Fibroblast of peridontal ligament (primary cell): ENCODE measurements at regions not wholly inside any gene's neighbourhood (a gene's known extent, or its start where the extent isn't known, plus 50 kb on each side); places are given as distances from the start of the nearest gene placed in this dataset.
"Not testable (repeated sequence)": the region's sequence is repeated elsewhere in the genome, so short reads cannot be mapped to it uniquely, and the experiment has no call there.

Experiments
- DNase-seq: peaks from one replicate; pipeline ENCODE4 v3.0.0-alpha.2; 2010; ENCODE audit errors: extremely low read depth

DNA sequence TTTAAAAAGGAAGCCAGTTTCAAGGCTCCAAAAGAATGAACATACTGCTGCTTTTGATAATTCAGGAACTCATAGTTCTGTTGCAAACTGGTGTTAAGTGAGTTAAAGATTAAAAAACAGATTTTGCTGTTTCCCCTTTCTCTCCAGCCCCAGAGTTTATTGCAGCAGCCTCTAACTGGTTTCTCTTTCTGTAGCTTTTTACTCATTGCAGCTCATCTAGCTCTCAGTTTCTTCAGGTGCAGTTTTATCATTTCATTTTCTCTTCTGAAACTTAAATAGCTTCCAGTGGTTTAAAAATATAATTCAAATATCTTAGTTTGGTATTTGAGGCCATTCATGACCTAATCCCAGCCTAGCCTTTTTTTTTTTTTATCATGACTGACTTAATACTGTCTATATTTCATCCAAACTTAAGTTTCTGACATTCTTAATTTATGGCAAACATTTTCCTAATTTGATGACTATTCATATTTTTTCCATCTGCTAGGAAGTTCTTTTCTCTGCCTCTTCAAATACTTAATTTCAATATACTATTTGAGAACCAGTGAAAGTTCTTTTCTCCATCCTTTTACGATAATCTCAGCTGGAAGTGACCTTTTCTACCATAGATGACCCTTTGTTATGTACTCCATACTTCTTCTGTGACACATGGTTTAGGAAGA, 252.7 kb upstream of the GRIA1 start:
- DNase-seq = no peak

DNA sequence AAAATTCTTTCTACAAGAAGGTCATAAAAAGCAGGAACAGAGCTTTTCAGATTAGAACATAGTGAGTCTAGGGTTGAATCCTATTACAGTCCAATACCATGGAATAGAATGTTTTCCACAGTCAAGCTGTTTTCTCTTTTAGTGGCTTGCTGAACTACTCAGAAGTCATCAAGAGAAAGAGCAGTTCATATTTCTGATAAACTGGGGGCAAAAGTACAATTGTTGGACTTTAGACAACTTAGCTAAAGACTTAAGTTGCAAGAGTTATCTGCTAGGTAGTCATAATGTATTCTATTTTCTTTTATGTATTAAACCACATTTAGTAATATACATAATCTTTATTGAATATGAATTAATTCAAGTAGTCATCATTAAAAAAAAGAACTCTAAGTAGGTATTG, 233.1 kb upstream of the GRIA1 start:
- no peak for DNase-seq

DNA sequence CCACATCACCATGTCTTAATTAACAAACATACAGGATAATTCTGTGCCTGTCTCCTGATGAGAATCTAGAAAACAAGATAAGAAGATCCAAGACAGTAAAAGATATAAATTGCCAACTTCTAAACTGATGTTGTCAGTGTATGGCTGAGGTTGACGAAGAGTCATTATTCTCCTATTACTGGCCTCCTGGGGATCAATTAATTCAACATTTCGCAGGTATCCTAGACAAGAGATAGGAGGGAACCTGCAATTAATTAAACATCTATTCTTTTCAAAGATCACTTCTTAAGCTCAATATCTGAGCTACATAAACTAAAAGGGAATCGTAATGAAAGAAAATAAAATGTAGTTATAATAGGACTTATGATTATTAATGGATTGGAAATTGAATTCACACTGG, 232.0 kb upstream of the GRIA1 start:
- DNase-seq = no peak

DNA sequence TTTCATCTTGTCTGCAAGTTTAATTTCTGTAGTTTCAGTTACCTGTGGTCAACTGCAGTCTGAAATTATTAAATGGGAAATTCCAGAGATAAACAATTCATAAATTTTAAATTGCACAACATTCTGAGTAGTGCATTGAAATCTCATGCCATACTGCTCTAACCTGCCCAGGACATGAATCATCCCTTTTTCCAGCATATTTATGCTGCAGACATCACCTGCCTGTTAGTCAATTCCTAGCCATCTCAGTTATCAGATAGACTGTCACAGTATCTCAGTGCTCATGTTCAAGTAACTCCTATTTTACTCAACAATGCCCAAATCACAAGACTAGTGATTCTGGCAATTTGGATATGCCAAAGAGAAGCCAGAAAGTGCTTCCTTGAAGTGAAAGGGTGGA, 223.0 kb upstream of the GRIA1 start:
- no peak for DNase-seq

DNA sequence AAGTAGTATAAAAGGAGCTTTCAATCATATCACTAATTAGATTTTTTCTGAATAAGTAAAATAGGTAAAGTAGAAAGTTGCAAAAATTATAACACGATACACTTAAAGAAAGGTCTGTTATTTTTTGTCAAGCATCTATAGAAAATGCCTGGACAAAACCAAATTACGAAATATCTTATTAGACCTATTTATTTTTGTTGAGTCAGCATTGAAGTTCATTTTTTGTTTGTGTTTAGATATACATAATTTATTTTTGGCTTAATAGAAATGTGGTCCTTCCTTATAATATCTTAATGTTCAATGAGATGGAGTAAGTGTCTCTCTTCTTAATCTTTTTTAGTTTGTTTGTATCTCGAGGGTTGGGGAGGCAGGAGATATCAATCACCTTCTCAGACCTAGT, 214.8 kb upstream of the GRIA1 start:
- no peak for DNase-seq

DNA sequence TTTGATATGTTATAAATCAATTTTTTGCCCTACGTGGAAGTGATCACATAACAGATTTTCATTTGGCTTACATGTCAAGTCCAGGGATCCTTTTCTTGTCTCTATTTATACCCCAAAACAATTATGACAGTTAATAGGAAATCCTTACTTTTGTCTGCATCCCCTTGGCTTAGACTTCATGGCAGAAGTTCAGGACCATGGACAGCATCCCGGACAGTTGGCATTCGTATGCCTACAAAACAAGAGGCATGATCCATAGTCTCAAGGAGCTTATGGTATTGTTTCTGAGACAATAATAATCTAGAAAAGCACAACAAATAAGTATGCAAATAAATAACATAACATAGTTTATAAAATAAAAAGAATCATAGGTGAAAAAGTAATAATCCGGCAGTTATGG, 214.3 kb upstream of the GRIA1 start:
- peak; percentile 18 for DNase-seq

DNA sequence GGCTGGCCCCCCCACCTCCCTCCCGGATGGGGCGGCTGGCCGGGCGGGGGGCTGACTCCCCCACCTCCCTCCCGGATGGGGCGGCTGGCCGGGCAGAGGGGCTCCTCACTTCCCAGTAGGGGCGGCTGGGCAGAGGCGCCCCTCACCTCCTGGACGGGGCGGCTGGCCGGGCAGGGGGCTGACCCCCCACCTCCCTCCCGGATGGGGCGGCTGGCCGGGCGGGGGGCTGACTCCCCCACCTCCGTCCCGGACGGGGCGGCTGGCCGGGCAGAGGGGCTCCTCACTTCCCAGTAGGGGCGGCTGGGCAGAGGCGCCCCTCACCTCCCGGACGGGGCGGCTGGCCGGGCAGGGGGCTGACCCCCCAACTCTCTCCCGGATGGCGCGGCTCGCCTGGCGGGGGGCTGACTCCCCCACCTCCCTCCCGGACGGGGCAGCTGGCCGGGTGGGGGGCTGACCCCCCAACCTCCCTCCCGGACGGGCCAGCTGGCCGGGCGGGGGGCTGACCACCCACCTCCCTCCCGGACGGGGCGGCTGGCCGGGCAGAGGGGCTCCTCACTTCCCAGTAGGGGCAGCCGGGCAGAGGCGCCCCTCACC, 194.1 kb upstream of the GRIA1 start:
- DNase-seq = not testable (repeated sequence)

DNA sequence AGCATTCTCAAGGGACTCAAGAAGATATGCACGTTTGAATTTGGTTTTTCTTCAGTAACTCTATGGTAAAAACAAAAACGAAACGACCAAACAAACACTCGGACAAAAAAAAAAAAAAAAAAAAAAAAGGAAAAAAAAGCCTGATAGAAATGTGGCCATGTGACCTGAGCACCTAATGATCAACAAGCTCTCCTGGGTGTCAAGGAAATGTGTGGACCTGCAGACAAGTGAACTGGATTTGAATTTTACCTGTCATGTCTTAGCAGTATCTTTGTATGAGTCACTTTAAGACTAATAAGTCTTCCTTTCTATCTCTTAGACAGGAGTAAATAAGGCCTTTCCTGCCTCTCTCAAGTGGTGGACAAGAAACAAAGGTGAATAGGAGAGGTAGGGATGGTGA, 190.6 kb upstream of the GRIA1 start:
- no peak for DNase-seq

DNA sequence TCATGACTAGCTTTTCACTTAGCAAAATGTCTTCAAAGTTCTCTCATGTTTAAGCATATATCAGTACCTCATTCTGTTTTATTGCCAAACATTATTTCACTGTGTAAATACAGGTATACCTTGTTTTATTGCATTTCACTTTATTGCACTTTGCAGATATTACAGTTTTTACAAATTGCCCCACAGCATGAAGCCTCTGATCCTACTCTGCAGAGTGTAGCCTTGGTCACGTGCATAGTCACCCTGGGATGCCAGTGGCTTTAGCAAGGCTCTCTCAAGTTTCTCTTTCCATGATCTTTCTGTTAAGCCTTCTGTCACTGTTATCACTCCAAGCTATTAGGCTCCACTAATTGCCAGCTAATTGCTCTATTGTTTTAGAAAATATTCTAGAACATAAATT, 182.2 kb upstream of the GRIA1 start:
- DNase-seq = no peak

DNA sequence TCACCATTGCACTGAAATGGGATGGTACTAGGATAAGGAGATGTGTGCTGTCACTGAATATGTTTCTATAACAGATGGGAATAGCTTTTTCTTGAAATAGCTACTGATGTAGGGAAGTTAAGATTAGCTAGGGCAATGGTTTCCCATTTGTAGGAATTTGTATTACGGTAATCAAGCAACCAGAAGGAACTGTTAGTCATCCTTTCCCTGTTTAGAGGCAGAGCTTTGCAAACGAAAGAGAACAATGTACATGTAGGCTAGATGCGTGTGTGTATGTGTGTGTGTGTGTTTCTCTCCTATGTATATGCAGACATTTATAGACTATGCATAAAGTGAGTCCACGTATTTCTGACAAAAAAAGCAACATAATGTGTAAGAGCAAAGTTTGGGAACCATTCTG, 171.9 kb upstream of the GRIA1 start:
- DNase-seq = no peak

DNA sequence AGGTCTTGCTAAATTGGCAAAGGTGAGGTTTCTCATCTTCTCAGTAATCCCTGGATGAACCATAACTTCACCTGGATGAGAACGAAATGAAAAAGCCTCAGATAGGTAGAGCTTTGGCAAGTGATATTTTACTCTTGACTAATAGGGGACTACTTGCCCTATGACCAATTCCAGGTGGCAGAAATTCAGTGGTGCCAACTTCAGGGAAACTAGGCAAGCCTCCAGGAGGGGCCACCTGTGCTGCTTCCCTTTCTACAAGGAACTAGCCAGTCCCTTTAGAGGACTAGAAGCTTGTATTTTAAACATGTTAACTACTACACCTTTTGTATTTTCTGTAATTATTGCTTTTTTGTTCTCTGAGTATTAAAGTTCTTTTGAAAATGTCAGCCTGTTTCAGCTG, 169.0 kb upstream of the GRIA1 start:
- no peak for DNase-seq

DNA sequence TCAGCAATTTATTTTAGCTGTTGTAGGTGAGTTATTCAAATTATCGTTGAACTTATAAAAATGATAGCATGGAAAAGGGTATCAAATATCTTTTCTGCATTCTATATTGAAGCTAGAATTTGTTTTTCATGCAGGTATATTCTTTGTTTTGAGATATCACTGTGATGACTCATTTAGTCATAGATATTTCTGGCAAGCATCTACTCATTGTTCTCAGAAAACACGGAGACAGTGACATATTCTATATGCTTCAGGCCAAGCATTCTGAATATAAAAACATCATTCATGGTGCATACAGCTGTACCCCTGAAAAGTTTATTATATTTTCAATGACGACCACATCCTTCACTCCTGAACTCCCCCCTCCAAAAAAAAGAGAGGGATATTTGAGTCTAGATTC, 150.3 kb upstream of the GRIA1 start:
- no peak for DNase-seq

DNA sequence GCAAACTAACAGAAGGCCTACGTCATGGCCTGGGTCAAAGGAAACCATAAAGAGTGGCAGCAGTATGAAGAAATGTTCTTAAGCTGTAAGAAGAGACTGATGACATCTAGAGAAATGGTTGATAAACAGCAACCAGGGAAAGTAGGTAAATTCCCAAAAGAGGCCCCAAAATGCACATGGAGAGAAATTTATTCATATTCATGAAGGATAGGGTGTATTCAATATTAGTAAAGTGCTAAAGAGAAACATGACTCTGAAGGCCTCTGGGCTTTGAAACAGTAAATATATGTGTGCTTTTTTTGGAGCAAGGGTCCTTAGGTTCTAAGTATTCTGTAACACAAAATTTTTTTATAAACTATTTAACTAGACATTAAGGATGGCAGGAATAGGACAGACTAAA, 149.7 kb upstream of the GRIA1 start:
- DNase-seq = no peak

DNA sequence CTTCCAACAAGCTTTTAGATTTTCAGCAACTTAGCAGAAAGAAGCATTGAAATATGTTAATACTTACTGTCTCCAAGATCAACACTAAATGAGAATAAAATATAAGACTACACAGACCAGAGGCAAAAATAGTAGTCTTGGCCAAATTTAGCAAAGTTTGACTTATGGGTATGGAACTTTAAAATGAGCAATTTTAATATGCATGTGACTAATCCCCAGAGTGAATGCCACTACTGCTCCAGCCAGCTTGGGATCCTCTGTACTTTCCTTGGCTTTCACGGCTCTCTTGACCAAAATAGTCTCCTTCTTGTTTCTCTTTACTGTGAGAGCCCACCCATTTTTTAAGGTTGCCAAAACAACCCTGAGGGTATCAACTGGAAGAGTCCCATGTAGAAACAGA, 148.0 kb upstream of the GRIA1 start:
- no peak for DNase-seq

DNA sequence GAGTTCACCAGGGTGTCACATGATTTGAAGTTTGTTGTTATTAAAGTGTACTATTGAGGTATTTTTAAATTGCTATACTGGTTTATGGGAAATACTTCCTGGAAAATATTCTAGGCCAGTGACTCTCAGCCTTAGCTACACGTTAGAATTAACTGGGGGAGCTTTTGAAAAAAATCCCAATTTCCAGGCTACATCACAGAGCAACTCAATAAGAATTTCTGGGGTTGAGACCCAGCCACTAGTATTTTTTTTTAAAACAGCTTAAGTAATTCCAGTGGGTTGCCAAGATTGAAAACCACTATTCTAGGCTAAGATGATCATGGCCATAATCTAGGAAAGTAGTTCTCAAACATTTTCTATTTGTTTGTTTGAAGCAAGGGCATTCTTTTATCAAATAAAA, 142.9 kb upstream of the GRIA1 start:
- DNase-seq = no peak

DNA sequence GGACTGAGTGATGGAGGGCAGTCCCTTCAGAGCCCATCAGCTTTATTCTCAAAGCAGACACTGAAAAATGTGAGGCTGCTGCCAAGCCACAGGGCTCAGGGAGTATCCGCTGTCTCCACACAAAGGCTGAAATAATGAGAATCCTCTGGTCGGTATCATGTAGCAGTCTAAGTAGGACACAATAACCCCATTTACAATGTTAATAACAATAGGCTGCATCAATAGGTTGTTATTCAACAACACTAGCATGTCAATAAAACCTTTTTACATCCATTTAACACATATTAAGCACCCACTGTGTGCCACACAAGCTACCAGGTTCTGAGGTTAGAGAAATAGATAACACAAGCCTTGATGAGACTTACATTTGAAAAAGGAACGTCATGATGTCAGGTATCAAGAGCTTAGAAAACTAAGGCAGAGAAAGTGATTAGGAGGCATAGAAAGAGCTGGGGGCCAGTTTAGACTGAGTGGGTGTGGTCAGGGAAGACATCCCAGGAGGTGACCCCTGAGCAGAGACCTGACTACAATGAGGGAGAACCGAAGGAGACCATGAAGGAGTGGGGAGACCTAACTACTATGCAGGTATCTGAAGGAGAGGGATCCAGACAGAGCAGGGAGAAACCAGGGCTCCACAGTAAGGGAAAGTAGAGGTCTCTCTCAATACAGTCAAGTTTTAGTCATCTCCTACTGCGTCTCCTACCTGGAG, 140.1 kb upstream of the GRIA1 start:
- no peak for DNase-seq

DNA sequence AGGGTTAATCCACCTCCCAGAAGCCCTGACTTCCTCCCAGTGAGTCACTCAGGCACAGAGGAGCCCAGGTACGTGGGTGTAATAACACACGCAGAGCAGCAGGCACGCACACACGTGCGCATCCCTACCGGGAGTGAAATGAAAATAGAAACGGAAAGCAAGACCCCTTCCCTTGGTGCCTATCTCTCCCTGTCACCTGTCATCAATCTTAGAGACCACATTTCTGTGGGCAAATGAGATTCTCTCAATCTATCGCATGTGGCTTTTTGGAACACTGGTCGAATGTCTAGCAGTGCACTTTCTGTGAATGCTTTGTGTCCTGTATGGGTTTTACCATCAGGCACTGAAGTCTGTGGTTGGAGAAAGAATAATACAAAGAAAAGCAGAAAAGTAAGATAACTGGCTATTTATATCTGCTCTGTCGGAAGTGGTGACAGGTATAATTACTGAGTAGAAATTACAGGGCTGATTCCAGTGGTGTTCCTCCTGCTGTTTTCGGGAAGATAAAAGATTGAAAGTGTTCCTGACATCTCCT, 137.7 kb upstream of the GRIA1 start:
- no peak for DNase-seq

DNA sequence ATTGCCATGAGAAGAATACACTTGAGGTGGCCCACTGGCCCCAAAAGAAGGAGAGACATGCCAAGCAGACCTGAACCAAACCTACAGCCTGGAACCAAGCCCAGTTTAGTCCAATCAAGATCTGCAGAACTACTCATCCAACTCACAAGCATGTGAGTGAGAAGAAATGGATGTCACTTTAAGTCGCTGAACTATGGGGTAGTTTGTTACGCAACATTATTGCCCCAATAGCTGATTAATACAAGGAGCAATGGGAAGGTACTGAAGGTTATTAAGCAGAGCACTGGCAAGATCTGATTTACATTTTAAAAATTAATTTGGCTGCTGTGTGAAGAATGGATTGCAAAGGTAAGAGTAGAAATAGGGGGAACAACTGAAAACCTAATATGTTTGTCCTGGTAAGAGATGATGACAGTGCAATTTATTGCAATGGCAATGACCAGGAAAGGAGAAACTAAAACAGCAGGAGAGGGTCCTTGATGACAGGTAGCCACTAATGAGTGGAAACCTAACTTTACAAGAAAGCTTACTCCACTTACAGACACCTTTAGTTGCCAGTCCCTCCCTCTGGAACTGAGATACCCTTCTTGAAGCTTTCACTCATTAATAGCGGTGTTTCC, 132.9 kb upstream of the GRIA1 start:
- DNase-seq = no peak

DNA sequence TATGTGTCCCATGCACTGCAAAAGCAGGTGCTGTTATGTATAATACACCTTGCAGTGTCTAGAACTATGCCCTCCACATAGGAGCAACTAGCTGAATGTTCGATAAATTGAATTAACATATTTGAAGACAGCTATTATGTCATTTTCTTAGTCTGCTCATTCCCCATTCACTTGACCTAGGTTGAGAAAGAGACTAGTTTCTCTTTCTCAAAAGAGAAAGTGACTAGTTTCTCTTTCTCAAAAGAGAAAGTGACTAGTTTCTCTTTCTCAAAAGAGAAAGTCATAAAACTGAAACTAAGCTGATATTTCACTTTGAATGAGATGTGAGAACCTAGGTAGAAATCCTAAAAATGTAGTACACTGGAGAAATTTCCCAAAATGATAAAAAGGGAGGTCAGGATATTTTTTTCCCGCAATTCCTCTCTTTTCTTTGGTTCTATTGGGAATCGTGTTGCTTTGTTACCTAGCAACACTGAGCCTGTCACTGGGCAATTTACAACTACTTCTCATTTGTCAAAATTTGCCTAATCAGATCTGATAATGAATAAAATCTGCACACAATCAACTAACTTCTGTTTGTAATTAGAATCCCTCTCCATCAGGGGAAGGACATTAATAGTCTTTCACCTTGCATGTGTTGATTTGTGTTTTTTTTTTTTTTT, 132.0 kb upstream of the GRIA1 start:
- no peak for DNase-seq

DNA sequence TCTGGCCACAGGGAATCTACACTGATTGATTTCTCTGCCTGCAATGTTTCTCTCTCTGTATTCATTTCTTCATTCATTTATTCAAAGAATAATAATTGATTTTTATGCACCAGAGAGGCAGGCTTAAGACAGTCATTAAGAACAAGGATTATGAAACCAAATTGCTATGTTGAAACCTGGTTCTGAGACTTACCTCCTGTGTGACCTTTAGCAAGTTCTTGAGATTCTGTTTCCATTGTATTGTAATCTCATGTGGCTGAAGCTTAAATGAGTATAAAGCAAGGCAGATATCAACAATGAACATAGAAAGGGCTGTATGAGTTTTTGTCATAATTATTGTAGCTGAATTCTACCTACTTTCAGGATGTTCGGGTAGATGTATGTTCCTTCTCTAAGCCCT, 129.6 kb upstream of the GRIA1 start:
- no peak for DNase-seq

DNA sequence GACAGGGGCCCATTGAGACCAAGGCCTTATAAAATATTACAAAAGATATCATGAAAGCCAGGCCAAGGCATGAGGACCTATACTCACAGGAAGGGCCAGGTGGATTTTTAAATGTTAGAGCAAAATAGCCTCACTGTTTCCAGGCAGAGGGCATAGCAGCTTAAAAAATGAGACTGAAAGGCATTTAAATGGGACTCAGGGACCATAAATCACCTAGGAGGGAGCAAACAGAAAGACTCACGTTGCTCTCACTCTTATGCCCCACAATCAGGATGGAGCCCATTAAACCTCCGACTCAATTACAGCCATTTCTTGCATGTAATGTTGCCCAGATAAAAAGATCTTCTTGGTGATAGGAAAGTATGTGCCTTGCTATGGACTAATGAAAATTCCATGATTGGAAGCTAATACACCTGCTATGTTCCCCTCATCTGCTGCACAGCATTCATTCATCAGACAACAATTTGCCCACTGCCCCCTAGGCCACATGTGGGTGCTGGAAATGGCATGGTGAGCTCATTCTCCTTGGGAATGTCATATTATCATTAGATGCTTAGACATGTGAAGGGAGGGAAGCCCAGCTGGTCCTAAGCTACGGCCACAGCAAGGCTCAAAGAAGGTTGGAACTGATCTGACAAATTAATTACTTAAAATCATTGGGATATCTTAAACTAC, 128.6 kb upstream of the GRIA1 start:
- no peak for DNase-seq

DNA sequence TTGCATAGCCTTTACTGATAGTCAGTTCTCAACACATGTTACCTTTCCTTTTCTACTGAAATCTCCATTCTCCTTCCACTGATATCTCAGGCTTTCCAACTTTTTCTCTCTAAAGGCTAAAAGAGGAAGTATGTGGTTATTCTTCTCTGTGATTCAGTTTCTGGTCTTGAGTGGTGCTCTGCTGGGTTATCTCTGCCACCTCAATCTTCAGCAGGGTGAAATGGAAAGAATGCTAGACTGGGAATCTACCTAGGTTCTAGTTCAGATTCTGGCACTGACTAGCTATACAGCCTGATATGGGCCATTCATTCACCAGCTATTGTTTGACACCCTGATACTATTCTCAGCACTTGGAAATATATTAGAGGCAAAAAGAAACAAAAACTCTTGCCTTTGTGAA, 124.9 kb upstream of the GRIA1 start:
- no peak for DNase-seq
